ENCODE measurements at regions not wholly inside any gene's neighbourhood (a gene's known extent, or its start where the extent isn't known, plus 50 kb on each side); places are given as distances from the start of the nearest gene placed in this dataset.

GRCh38 chr16:52755396-52755795 lies 208.5 kb upstream of the TOX3 start:
- DNase-seq (no peak), ATAC-seq (ENCODE audit: low FRiP score in 2 of 2) (peak in 1 of 2 donors; percentile 8)
- H3K4me1 ChIP-seq, result no peaks in the 10 kb centered on the region
- H3K27me3 ChIP-seq, result no peaks in the 10 kb centered on the region
- H3K4me3 ChIP-seq, result no peak overlapping the region
- H3K27ac ChIP-seq, result no peak overlapping the region
- no peak for TF ChIP-seq POLR2AphosphoS5 (IDR thresholded peaks at IDR 0.05)
- no peak for TF ChIP-seq POLR2A (IDR thresholded peaks at IDR 0.05)
- TF ChIP-seq CTCF (IDR thresholded peaks at IDR 0.05), result no peak
- TF ChIP-seq EP300 (IDR thresholded peaks at IDR 0.05), result no peak
- WGBS, 2 donors, result 45 to 64% methylated on average over 1 of the region's 1 CpG
- H3K9me3 ChIP-seq, result no peaks in the 10 kb centered on the region
- no peaks in the 10 kb centered on the region for H3K36me3 ChIP-seq

GRCh38 chr16:52751035-52751434 lies 204.1 kb upstream of the TOX3 start:
- Histone ChIP-seq H3K4me3 (no peak overlapping the region), H3K27ac (no peak overlapping the region), H3K36me3 (no peaks in the 10 kb centered on the region), H3K9me3 (no peaks in the 10 kb centered on the region), H3K27me3 (no peaks in the 10 kb centered on the region), H3K4me1 (no peaks in the 10 kb centered on the region)
- ATAC-seq (ENCODE audit: low FRiP score in 2 of 2), result no peak
- no peak for DNase-seq
- TF ChIP-seq EP300 (IDR thresholded peaks at IDR 0.05), result no peak
- TF ChIP-seq POLR2AphosphoS5 (IDR thresholded peaks at IDR 0.05), result no peak
- TF ChIP-seq POLR2A (IDR thresholded peaks at IDR 0.05), result no peak
- TF ChIP-seq CTCF (IDR thresholded peaks at IDR 0.05), result no peak

- H3K9me3 ChIP-seq, result no peaks in the 10 kb centered on the region
- WGBS, 2 donors, result 75 to 80% methylated on average over 4 of the region's 4 CpGs
- no peak for ATAC-seq (ENCODE audit: low FRiP score in 2 of 2)
These were observed 201.8 kb upstream of the TOX3 start for GRCh38 chr16:52748741-52749140.

GRCh38 chr16:52747088-52747595 lies 200.2 kb upstream of the TOX3 start:
- 77 to 81% methylated on average over 2 of the region's 2 CpGs for WGBS, 2 donors
- no peaks in the 10 kb centered on the region for H3K9me3 ChIP-seq
- H3K27ac ChIP-seq, result no peak overlapping the region
- H3K4me1 ChIP-seq, result no peaks in the 10 kb centered on the region
- no peak for ATAC-seq (ENCODE audit: low FRiP score in 2 of 2)
- no peak for DNase-seq
- no peak overlapping the region for H3K4me3 ChIP-seq
- no peak for TF ChIP-seq POLR2A (IDR thresholded peaks at IDR 0.05)
- no peak for TF ChIP-seq POLR2AphosphoS5 (IDR thresholded peaks at IDR 0.05)
- TF ChIP-seq EP300 (IDR thresholded peaks at IDR 0.05), result no peak
- no peak for TF ChIP-seq CTCF (IDR thresholded peaks at IDR 0.05)
- no peaks in the 10 kb centered on the region for H3K36me3 ChIP-seq
- H3K27me3 ChIP-seq, result no peaks in the 10 kb centered on the region

More at GRCh38 chr16:52748741-52749140, 201.8 kb upstream of the TOX3 start:
- no peaks in the 10 kb centered on the region for H3K4me1 ChIP-seq
- no peak overlapping the region for H3K4me3 ChIP-seq
- H3K27ac ChIP-seq, result no peak overlapping the region
- TF ChIP-seq CTCF (IDR thresholded peaks at IDR 0.05), result no peak
- TF ChIP-seq POLR2AphosphoS5 (IDR thresholded peaks at IDR 0.05), result no peak
- TF ChIP-seq POLR2A (IDR thresholded peaks at IDR 0.05), result no peak
- no peak for TF ChIP-seq EP300 (IDR thresholded peaks at IDR 0.05)
- DNase-seq, result no peak
- H3K36me3 ChIP-seq, result no peaks in the 10 kb centered on the region
- no peaks in the 10 kb centered on the region for H3K27me3 ChIP-seq

GRCh38 chr16:52743707-52744106 lies 196.8 kb upstream of the TOX3 start:
- ATAC-seq (ENCODE audit: low FRiP score in 2 of 2) (no peak), DNase-seq (no peak)
- Histone ChIP-seq H3K4me3 (no peak overlapping the region), H3K27ac (no peak overlapping the region), H3K36me3 (no peaks in the 10 kb centered on the region), H3K9me3 (no peaks in the 10 kb centered on the region), H3K4me1 (no peaks in the 10 kb centered on the region), H3K27me3 (no peaks in the 10 kb centered on the region)
- TF ChIP-seq CTCF (IDR thresholded peaks at IDR 0.05) (no peak), POLR2AphosphoS5 (IDR thresholded peaks at IDR 0.05) (no peak), POLR2A (IDR thresholded peaks at IDR 0.05) (no peak), EP300 (IDR thresholded peaks at IDR 0.05) (no peak)
- 93% methylated on average over 3 of the region's 3 CpGs for WGBS, 2 donors
